ENCODE measurements at regions not wholly inside any gene's neighbourhood (a gene's known extent, or its start where the extent isn't known, plus 50 kb on each side); places are given as distances from the start of the nearest gene placed in this dataset.

DNA sequence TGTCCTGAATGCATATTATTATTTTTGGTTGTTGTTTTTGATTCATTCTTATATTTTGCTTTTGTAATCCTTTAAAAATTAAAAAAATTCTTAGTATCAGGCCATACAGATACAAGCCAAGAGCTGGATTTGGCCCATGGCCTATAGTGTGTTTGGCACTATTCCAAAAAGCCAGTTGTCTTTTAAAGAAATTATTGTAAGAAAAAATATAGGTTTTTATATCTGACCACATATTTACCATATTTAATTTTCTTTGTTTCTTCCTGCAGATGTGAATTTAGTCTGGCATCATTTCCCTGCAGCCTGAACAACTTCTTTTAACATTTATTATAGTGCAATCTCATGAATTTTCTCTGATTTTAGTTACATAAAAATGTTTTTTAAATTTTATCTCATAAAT, 652.8 kb upstream of the NR3C2 start:
- H3K36me3 Mint-ChIP-seq (ENCODE audit: unreplicated experiment): no peaks in the 10 kb centered on the region
- H3K27me3 Mint-ChIP-seq (ENCODE audit: unreplicated experiment): no peaks in the 10 kb centered on the region
- TF ChIP-seq, protein P1, sequence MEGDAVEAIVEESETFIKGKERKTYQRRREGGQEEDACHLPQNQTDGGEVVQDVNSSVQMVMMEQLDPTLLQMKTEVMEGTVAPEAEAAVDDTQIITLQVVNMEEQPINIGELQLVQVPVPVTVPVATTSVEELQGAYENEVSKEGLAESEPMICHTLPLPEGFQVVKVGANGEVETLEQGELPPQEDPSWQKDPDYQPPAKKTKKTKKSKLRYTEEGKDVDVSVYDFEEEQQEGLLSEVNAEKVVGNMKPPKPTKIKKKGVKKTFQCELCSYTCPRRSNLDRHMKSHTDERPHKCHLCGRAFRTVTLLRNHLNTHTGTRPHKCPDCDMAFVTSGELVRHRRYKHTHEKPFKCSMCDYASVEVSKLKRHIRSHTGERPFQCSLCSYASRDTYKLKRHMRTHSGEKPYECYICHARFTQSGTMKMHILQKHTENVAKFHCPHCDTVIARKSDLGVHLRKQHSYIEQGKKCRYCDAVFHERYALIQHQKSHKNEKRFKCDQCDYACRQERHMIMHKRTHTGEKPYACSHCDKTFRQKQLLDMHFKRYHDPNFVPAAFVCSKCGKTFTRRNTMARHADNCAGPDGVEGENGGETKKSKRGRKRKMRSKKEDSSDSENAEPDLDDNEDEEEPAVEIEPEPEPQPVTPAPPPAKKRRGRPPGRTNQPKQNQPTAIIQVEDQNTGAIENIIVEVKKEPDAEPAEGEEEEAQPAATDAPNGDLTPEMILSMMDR (IDR thresholded peaks at IDR 0.05): no peak
- peaks cover 28% of the 10 kb centered on the region for H3K9me3 Mint-ChIP-seq (ENCODE audit: unreplicated experiment)
- no peaks in the 10 kb centered on the region for H3K4me1 Mint-ChIP-seq (ENCODE audit: unreplicated experiment)
- no peak overlapping the region for H3K27ac Mint-ChIP-seq (ENCODE audit: unreplicated experiment)
- no peak overlapping the region for H3K4me3 Mint-ChIP-seq (ENCODE audit: unreplicated experiment)
- DNase-seq (ENCODE audit: extremely low spot score, unreplicated experiment): no peak

DNA sequence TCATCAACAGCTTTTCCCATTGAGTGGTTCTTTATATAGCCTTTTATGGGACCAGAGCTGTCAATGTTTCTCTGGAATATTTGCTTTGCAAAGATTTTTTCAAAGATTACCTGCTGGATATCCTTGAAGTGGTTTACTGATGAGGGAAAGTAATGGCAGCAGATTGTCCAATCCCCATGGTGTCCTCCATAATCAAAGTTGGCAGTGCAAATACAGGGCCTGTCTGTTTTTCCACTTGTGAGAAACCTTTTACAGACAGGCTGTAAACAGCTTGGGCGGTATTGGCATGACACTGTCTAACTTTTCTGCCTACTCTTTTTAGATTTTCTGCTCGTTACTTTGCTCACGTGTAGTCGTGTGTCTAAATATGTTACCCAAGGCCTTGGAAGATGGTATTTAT, 641.9 kb upstream of the NR3C2 start:
- H3K9me3 Mint-ChIP-seq (ENCODE audit: unreplicated experiment): peaks cover 13% of the 10 kb centered on the region
- no peaks in the 10 kb centered on the region for H3K27me3 Mint-ChIP-seq (ENCODE audit: unreplicated experiment)
- no peak overlapping the region for H3K4me3 Mint-ChIP-seq (ENCODE audit: unreplicated experiment)
- H3K36me3 Mint-ChIP-seq (ENCODE audit: unreplicated experiment): no peaks in the 10 kb centered on the region
- no peaks in the 10 kb centered on the region for H3K4me1 Mint-ChIP-seq (ENCODE audit: unreplicated experiment)
- TF ChIP-seq, protein P1 (IDR thresholded peaks at IDR 0.05): no peak
- no peak for DNase-seq (ENCODE audit: extremely low spot score, unreplicated experiment)
- H3K27ac Mint-ChIP-seq (ENCODE audit: unreplicated experiment): no peak overlapping the region

DNA sequence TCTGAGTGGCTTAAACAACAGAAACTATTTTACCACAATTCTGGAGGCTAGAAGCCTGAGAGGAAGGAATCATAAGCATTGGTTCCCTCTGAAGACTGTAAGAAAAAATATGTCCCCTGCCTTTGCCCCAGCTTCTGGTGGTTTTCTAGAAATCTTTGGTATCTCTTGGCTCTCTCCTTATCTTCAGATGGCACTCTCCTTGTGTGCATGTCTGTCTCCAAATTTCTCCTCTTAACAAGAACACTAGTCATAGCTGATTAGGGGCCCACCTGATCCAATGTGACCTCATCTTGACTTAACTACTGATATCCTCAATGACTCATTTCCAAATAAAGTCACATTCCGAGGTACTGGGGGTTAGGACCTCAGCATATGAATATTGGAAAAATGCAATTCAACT, 635.0 kb upstream of the NR3C2 start:
- Mint-ChIP-seq H3K9me3 (ENCODE audit: unreplicated experiment) (peaks cover 6% of the 10 kb centered on the region), H3K27ac (ENCODE audit: unreplicated experiment) (no peak overlapping the region), H3K4me1 (ENCODE audit: unreplicated experiment) (no peaks in the 10 kb centered on the region), H3K36me3 (ENCODE audit: unreplicated experiment) (no peaks in the 10 kb centered on the region), H3K4me3 (ENCODE audit: unreplicated experiment) (no peak overlapping the region), H3K27me3 (ENCODE audit: unreplicated experiment) (no peaks in the 10 kb centered on the region)
- DNase-seq (ENCODE audit: extremely low spot score, unreplicated experiment): no peak
- TF ChIP-seq, protein P1 (IDR thresholded peaks at IDR 0.05): no peak

DNA sequence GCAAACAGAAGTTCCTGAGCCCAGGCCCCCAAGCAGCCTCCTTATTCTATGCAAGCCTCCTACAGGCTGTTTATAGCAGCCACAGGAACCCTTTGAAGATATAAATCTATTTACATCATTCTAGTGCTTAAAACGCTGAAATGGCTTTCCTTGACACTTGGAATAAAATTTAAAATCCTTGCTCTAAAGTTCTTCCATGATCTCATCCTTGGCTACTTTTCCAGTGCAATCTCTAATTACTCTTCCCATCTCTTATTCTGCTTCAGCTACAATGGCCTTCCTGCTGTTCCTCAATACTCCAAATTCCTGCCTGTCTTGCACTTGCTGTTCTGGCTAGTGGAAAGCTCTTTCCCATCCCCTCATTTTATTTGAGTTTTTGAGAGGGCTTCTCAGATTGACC, 634.2 kb upstream of the NR3C2 start:
- no peak overlapping the region for H3K4me3 Mint-ChIP-seq (ENCODE audit: unreplicated experiment)
- H3K4me1 Mint-ChIP-seq (ENCODE audit: unreplicated experiment): no peaks in the 10 kb centered on the region
- H3K27me3 Mint-ChIP-seq (ENCODE audit: unreplicated experiment): no peaks in the 10 kb centered on the region
- no peak overlapping the region for H3K27ac Mint-ChIP-seq (ENCODE audit: unreplicated experiment)
- peaks cover 6% of the 10 kb centered on the region for H3K9me3 Mint-ChIP-seq (ENCODE audit: unreplicated experiment)
- H3K36me3 Mint-ChIP-seq (ENCODE audit: unreplicated experiment): no peaks in the 10 kb centered on the region
- DNase-seq (ENCODE audit: extremely low spot score, unreplicated experiment): no peak
- TF ChIP-seq, protein P1 (IDR thresholded peaks at IDR 0.05): no peak

DNA sequence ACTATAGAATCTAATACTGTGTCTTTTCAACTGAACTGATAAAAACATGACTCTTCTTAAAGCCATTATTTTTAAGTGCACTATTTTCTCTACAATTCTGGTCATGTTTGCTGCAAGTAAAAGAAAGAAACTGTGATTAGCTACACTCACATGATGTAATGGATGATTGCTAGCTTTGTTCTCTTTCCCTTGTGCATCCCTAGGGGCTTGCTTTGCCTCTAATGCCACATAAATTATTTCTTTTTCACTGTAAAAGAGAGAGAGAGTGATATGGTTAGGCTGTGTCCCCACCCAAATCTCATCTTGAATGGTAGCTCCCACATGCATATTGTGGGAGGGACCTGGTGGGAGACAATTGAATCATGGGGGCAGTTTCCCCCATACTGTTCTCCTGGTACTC, 630.2 kb upstream of the NR3C2 start:
- H3K4me1 Mint-ChIP-seq (ENCODE audit: unreplicated experiment): no peaks in the 10 kb centered on the region
- H3K9me3 Mint-ChIP-seq (ENCODE audit: unreplicated experiment): peaks cover 15% of the 10 kb centered on the region
- no peak for DNase-seq (ENCODE audit: extremely low spot score, unreplicated experiment)
- TF ChIP-seq, protein P1 (IDR thresholded peaks at IDR 0.05): no peak
- no peaks in the 10 kb centered on the region for H3K36me3 Mint-ChIP-seq (ENCODE audit: unreplicated experiment)
- no peaks in the 10 kb centered on the region for H3K27me3 Mint-ChIP-seq (ENCODE audit: unreplicated experiment)
- H3K4me3 Mint-ChIP-seq (ENCODE audit: unreplicated experiment): no peak overlapping the region
- H3K27ac Mint-ChIP-seq (ENCODE audit: unreplicated experiment): no peak overlapping the region

Data from osteocyte (in vitro differentiated cells).